Mucosa of rectum (tissue), 2 donors: ENCODE measurements at regions not wholly inside any gene's neighbourhood (a gene's known extent, or its start where the extent isn't known, plus 50 kb on each side); places are given as distances from the start of the nearest gene placed in this dataset.

Experiments
- H3K27ac ChIP-seq, 2 donors: one replicate each; pipeline ENCODE4 v1.7.0; 2013; ENCODE audit warnings: inconsistent platforms in 2 of 2, low read depth in 2 of 2, low read length in 2 of 2
- H3K27me3 ChIP-seq, 2 donors: one replicate each; pipeline ENCODE4 v1.7.0; 2013; ENCODE audit warnings: low read length in 2 of 2; ENCODE audit not compliant: control insufficient read depth in 2 of 2, insufficient read depth in 2 of 2
- H3K36me3 ChIP-seq, 2 donors: one replicate each; pipeline ENCODE4 v1.7.0; 2013; ENCODE audit warnings: low read length in 2 of 2; ENCODE audit not compliant: control insufficient read depth in 2 of 2, insufficient read depth in 2 of 2
- H3K4me1 ChIP-seq, 2 donors: one replicate each; pipeline ENCODE4 v1.7.0; 2013; ENCODE audit warnings: low read length in 2 of 2, mild to moderate bottlenecking in 1 of 2; ENCODE audit not compliant: control insufficient read depth in 2 of 2, insufficient read depth in 2 of 2
- H3K4me3 ChIP-seq, 2 donors: one replicate each; pipeline ENCODE4 v1.7.0; 2013; ENCODE audit warnings: low read length in 2 of 2
- H3K9ac ChIP-seq, 2 donors: one replicate each; pipeline ENCODE4 v1.7.0; 2013; ENCODE audit warnings: low read length in 2 of 2, low read depth in 1 of 2, mild to moderate bottlenecking in 1 of 2
- H3K9me3 ChIP-seq, 2 donors: one replicate each; pipeline ENCODE4 v1.7.0; 2013; ENCODE audit warnings: low read length in 2 of 2; ENCODE audit not compliant: control insufficient read depth in 2 of 2
- donor health status: healthy.
- donor health status: Normal muscosa, but diverticular disease.

DNA sequence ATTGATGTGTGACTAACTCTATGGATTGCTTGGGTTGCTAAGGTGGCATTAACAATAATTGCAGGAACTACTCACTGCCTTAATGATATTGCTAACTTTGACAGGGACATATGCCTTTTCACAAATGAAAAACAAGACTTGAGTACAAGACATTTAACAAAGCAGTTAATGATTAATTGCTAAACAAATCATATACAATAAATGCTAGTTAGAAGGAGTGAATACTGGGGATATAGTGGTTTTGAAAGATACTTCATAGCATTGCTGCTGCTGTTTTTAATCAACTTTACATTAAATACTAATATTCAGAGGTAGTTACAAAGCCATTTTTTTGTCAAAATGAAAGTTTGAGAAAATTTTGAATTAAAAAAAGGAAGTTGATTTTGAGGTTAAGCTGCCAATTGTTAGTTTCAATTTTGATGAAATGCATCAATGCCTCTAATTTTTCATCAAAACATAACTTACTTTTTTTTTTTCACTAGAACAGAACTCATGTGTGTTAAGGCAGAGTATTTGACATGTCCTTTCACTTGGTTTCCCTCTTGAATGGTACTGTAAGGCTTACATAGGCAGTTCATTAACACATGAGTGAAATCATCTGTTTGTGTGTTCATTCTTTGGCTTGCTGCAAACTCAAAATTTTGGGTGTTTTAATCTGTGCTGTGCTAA, 106.2 kb upstream of the SEMA3D start:
- Histone ChIP-seq H3K9ac (no peak overlapping the region), H3K27me3 (no peaks in the 10 kb centered on the region)

DNA sequence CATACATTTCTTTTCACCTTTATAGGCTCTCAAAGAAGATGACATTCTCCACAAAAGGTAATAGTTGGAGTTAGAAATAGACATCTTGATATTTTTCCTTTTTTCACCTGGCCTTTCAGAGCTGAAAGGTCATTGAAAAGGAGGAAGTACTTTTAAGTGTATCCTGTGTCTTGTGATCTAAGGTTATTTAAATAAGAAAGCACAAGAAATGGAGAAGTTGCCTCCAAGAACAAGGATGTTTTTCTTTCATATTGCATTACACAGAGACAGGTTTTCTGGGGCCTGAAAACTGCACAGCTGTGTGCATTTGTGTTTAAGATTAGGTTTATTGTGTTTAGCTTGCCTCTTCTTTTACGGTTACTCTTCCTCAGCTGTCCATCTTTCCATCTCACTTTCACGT, 103.4 kb upstream of the SEMA3D start:
- no peaks in the 10 kb centered on the region for H3K36me3 ChIP-seq
- H3K4me3 ChIP-seq: no peak overlapping the region
- H3K9me3 ChIP-seq: no peaks in the 10 kb centered on the region
- no peaks in the 10 kb centered on the region for H3K4me1 ChIP-seq
- H3K27ac ChIP-seq: no peak overlapping the region
- H3K27me3 ChIP-seq: no peaks in the 10 kb centered on the region
- H3K9ac ChIP-seq: no peak overlapping the region

More for the DNA sequence above, 106.2 kb upstream of the SEMA3D start:
- Histone ChIP-seq H3K36me3 (no peaks in the 10 kb centered on the region), H3K4me1 (no peaks in the 10 kb centered on the region), H3K4me3 (no peak overlapping the region), H3K9me3 (no peaks in the 10 kb centered on the region), H3K27ac (no peak overlapping the region)

DNA sequence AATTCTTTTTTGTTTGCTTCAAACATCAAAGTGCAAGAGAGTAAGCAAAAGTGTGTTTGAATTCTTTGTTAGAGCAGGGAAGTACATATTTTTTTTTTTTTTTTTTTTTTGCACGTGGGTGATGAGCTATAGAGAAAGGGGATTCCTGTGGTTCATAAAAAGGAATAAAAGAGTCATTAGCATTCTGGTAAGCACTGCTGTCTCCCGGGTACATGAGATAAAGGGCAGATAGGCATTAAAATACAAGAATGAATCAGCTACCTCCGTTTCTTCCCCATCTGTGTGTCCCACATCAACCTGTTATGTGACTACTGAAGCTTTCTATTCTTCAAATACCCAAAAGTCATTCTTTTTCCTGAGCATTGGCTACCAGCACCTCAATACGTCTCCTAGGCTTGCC, 102.4 kb upstream of the SEMA3D start:
- H3K4me1 ChIP-seq: no peaks in the 10 kb centered on the region
- no peaks in the 10 kb centered on the region for H3K36me3 ChIP-seq
- no peaks in the 10 kb centered on the region for H3K27me3 ChIP-seq
- H3K9me3 ChIP-seq: no peaks in the 10 kb centered on the region
- no peak overlapping the region for H3K4me3 ChIP-seq
- no peak overlapping the region for H3K27ac ChIP-seq
- H3K9ac ChIP-seq: no peak overlapping the region

DNA sequence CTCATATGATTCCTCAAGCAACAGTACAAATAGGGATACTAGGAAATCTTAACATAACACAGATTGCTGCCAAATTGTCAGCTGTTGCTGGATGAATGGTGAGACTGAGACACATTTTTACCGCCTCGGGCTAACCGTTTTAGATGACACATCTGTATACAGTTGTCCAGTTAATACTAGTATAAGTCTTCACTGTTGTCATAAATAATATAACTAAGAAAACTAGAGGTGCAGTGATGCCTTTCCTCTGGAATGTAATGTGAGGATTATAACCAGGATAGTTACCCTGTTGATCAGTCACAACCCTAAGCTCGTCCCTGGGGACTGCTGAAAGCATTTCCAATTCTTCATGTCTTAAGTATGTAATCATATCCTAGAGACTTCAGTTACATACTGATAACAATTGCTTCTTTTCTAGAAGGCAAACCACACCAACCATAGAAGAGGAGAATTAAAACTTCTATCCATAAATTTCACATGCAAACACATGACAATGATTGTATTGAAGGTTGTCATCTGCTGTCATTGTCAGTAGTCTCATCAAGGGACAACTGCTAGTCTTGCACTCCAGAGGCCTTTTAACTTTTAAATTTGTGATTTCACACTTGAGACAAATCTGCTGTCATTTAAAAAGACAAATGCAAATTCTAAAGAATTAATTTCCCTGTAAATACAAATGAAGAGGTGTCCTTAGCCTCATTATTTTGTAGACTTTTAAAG, 100.4 kb upstream of the SEMA3D start:
- Histone ChIP-seq H3K4me1 (no peaks in the 10 kb centered on the region), H3K9ac (no peak overlapping the region), H3K9me3 (no peaks in the 10 kb centered on the region), H3K27ac (no peak overlapping the region), H3K36me3 (no peaks in the 10 kb centered on the region), H3K27me3 (no peaks in the 10 kb centered on the region), H3K4me3 (no peak overlapping the region)

DNA sequence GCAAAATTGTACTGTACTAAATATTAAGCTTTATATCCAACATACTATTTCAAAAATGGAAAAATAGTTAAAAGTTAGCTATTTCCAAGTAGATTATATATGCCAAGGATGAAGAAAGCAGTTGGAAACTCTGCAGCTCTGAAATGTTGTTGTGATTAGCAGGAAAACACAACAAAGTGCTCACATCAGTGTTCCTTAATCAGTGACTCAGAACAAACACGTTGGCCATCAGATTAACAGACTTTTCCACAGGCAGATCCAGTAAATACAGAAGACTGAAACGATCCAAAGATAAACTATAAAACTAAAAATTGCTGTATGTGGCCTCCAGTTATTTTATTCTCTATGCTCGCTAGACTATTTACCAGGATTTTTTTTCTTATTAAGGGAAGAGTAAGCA, 99.6 kb upstream of the SEMA3D start:
- no peaks in the 10 kb centered on the region for H3K4me1 ChIP-seq
- H3K27me3 ChIP-seq: no peaks in the 10 kb centered on the region
- no peak overlapping the region for H3K4me3 ChIP-seq
- H3K9ac ChIP-seq: no peak overlapping the region
- no peak overlapping the region for H3K27ac ChIP-seq
- no peaks in the 10 kb centered on the region for H3K9me3 ChIP-seq
- H3K36me3 ChIP-seq: no peaks in the 10 kb centered on the region

DNA sequence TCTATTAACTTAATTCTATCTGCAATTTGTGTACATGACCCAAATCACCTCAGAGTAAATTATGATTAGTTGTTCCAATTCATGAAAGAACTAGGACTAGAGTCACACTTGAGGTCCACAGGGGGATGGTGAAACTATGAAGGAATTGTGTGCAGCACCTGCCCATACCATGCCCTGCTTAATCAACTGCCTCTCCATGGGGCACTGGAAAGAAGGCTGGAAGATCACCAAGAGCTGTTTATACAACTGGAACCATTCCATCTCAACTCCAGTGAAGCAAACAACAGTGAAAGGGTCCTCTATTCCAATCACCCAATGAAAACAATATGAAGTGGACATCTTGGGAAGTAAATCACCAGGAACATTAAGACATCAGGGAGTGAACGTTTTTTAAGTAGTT, 98.7 kb upstream of the SEMA3D start:
- Histone ChIP-seq H3K36me3 (no peaks in the 10 kb centered on the region), H3K9ac (no peak overlapping the region), H3K4me3 (no peak overlapping the region), H3K27me3 (no peaks in the 10 kb centered on the region), H3K9me3 (no peaks in the 10 kb centered on the region), H3K27ac (no peak overlapping the region), H3K4me1 (no peaks in the 10 kb centered on the region)

DNA sequence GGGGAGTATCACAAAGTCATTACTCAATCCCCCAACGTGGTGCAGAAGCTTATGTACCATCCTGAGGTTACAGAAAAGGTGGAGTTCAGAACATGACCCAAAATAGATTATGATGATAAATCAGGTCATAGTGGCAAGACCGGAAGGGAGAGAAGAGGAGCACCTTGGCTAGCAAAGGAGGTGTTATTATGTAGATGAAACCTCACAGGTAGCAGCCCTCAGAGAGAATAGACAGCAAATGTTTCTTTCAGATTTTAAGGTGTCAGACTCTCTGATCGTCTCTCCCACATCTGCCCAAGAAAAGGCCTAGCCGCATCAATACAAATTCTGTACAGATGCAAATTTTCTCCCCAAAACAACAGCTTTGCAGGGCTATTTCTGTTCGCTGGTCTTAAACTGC, 88.3 kb upstream of the SEMA3D start:
- Histone ChIP-seq H3K9ac (no peak overlapping the region), H3K36me3 (no peaks in the 10 kb centered on the region), H3K4me3 (no peak overlapping the region), H3K27me3 (no peaks in the 10 kb centered on the region), H3K9me3 (no peaks in the 10 kb centered on the region), H3K4me1 (no peaks in the 10 kb centered on the region), H3K27ac (no peak overlapping the region)

DNA sequence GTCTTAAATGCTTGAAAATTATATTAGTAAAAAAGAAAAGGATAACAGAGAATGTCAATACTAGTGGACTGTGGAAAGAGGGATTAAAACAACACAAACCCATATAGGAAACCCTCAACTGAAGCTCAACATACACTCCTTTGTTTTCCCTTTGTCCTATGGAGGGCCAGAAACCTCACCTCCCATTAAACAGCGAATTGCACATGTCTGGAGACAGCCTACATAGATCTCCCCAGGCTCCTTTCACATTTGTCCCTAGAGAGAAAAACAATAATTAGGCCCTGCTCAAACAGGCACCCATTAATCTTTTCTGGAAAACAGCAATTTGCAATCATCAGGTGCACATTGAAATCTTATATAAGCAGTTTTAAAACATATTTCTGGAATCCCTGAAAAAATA, 87.6 kb upstream of the SEMA3D start:
- Histone ChIP-seq H3K9ac (no peak overlapping the region), H3K27me3 (no peaks in the 10 kb centered on the region), H3K36me3 (no peaks in the 10 kb centered on the region), H3K4me1 (no peaks in the 10 kb centered on the region), H3K4me3 (no peak overlapping the region), H3K9me3 (no peaks in the 10 kb centered on the region), H3K27ac (no peak overlapping the region)

DNA sequence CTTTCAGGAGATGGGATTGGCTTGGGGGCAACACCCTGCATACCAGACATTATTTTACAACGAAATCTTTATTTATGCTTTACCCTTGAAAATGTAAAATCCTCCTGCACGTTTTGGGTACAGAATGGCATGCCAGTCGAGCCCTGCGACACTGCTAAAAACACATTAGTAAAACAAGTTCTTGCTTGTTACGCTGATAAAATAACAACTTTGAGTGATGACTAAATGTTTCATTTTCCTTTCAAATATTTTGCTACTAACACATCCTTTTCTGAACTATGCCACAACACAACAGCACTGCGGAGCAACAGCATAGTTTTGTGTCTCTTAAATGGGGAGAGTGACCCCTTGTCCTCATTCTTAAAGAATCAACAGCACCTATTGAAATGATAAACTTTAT, 76.0 kb upstream of the SEMA3D start:
- no peak overlapping the region for H3K4me3 ChIP-seq
- no peaks in the 10 kb centered on the region for H3K4me1 ChIP-seq
- H3K9me3 ChIP-seq: no peaks in the 10 kb centered on the region
- H3K27me3 ChIP-seq: no peaks in the 10 kb centered on the region
- no peak overlapping the region for H3K9ac ChIP-seq
- H3K36me3 ChIP-seq: no peaks in the 10 kb centered on the region
- no peak overlapping the region for H3K27ac ChIP-seq

DNA sequence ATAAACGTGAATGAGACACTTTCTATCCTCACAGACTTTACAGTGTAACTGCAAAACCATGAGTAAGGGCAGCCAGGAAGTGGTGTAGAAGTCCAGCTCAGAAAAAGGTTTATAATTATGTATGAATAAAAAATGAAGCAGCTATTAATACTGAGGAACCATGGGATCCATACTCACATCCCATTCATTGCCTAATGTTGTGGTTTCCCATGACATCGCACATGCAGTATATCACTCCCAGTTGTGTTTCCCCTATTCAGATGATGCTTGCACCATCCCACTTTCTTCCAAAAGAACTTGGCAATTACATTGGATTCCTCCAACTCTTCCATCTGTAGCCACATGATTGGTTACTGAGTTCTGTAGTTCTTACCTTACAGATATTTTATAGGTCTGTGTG, 74.5 kb upstream of the SEMA3D start:
- Histone ChIP-seq H3K4me3 (no peak overlapping the region), H3K4me1 (no peaks in the 10 kb centered on the region), H3K9me3 (no peaks in the 10 kb centered on the region), H3K27ac (no peak overlapping the region), H3K9ac (no peak overlapping the region), H3K36me3 (no peaks in the 10 kb centered on the region), H3K27me3 (no peaks in the 10 kb centered on the region)
